GM18858 (cell line): ENCODE measurements at regions not wholly inside any gene's neighbourhood (a gene's known extent, or its start where the extent isn't known, plus 50 kb on each side); places are given as distances from the start of the nearest gene placed in this dataset.
A peak's percentile ranks its signal among the peaks of the same experiment; 100 is the strongest.
"Not testable (repeated sequence)": the region's sequence is repeated elsewhere in the genome, so short reads cannot be mapped to it uniquely, and the experiment has no call there.

Source experiments
- ATAC-seq: cut with Tn5 transposase; IDR thresholded peaks from one replicate; pipeline ENCODE4 v1.9.1; 2021; ENCODE audit not compliant: unreplicated experiment

DNA sequence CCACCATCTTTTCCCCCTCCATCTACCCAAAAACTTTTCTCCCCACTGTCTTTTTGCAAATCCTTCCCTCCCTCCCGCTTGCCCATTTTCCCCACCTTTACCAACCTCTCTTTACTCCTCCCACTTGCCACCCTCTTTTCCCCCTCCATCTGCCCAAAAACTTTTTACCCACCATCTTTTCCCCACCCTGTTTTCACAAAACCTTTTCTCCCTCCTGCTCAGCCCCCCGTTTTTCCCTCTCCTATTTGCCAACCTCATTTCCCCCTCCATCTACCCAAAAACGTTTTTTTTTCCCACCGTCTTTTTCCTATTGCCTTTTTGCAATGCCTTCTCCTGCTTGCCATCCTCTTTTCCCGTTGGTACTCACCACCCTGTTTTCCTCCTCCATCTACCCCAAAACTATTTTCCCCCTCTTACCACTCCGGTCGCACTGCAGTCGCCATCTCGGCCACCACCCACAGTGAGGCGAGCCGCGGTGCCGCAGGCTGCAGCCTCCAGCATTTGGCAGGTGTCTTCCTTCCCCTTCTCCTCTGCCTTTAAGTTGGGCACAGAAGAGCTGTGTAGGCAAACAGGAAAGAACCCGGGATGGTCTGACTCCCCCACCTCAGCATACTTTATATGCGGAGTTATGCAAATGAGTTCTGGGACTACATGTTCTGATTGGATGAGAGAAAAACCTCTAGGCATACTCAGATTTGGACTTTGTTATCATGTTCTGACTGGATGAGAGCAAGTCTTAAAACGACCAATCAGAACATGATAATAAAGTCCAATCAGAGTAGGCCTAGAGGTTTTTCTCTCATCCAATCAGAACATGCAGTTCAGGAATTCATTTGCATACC lies 121.2 kb upstream of the VPREB1 start:
- no peak for ATAC-seq

DNA sequence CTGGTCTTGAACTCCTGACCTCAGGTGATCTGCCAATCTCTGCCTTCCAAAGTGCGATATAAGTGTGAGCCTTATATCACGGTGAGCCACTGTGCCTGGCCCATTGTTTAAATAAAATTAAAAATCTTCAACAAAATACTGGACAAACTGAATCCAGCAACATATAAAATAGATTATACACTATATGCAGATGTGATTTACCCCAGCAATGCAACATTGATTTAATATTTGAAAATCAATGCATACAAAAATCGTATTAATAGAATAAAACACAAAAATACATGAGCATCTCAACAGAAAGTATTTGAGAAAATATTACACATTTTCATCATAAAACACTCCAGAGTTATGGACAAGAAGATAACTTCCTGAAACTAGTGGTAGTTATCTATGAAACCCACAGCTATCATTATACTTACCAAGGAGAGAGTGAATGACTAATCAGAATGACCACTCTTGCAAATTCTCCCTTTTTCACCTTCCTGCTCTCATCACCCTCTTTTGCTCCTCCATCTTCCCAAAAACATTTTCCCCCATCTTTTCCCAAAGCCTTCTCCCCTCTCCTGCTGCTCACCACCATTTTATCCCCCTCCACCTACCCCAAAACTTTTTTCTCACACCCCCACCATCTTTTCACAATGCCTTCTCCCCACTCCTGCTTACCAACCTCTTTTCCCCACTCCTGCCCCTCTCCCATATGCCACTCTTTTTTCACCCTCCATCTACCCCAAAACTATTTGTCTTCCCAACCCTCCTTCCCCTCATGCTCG lies 122.1 kb upstream of the VPREB1 start:
- no peak for ATAC-seq

DNA sequence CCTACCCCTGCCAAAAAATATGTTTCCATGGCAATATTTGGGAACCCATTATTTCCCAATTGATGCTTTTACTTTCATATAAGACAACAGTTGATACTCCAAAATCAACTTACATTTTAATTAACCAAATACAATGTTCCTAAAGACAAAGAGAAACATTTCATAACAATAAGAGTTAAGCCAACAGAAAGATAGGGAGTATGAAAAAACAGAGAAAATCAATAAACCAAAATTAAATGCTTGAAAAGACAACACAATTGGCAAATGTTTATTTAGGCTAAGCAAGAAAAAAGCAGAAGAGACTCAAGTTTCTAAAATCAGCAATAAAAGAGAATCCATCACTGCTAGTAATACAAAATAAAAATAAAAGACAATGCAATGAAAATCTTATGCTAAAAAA lies 123.1 kb upstream of the VPREB1 start:
- ATAC-seq = no peak

DNA sequence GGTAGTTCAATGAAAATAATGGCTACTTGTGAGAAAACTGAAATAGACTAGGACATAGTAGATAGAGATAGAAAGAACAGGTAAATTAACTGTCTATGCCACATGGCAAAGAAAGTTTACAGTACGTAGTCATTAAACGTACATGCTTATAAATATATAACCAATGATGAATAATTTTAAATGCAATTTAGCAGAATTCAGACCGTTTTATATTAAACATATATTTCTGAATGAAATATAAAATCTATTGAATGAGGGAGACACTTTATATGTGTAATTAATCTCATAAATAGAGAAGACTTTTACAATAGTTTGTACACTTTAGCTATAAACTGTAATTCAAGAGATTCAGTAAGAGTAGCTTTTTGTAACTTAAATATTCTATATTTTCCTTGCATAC lies 124.4 kb upstream of the VPREB1 start:
- no peak for ATAC-seq

DNA sequence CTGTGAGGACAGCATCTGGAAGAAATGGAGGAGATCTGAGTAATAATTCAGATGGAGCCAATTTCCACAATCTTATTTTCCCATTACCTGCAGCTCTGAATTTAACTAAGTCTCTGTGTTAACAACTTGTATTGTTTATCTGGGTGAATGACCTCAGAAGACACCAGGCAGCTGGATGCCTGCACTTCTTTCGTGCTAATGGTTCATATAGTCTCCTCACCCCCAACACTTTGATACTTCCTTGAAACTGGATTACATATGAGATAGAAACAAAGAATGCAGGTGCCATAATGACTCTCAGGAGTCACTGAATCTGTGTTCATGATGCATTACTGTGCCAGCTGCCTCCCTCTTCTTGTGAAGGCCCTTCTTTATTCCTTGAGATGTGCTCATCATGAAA lies 125.6 kb upstream of the VPREB1 start:
- no peak for ATAC-seq

DNA sequence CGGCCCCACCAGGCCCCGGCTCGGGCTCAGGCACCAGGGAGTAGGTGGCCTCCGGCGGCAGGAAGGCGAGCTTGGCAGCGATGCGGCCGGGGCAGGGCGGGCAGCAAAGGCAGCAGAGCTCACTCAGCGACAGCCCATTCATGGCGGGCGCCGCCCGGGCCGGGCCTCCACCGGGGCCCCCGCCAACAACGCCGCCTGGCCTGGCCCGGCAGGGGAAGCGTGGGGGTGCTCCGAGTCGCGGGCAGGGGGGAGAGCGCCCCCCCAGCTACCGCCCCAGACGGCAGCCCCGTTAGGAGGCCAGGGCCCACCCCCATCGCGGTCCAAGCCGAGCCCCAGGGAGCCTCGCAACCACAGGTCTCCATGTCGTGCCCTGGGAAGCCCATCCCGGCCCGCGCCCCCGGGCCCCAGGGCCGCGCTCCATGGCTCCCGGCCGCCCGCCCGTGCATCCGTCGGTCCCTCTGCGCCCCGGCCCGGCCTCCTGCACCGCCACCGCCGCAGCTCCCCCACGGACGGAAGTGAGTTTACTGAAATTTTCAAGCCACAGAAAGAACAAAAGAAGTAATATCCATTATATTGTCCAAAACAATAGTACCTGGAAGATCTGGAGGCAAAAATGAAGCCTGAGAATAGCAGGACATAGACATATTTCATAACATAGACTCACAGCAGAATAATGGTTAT lies 126.6 kb upstream of the VPREB1 start:
- not testable (repeated sequence) for ATAC-seq

DNA sequence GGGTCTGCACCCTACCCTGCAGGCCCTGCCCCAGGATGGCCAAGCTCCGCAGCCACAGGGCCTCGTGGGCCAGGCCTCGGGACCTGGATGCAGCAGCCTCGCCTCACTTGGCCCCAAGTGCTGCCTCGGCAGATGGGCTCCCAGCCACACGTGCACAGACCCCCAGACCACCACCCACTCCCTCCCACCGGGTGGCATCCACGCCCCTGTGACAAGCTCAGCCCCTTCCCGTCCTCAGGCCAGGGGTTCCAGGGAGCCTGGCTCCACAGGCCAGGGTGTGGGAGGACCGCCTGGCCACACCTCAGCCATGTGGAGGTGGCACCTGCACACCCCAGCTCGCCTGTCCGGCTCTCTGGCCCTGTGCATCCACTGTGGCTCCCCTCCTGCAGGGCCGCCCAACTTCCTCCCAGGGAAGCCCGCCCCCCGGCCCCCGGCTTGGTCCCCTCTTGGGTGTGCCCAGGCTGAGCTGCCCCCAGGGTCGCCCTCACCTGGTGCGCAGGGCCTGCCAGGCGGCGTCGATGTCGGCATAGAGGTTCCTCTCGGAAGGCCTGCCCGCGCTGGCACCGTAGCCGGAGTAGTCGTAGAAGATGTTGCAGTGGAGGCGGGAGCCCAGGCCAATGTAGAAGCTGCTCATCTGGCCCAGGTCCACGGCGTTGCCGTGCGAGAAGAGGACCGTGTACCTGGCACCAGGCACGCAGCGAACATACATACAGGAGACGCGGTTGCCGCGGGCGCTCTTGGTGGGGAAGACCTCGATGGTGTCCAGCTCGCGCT lies 127.4 kb upstream of the VPREB1 start:
- ATAC-seq = not testable (repeated sequence)

DNA sequence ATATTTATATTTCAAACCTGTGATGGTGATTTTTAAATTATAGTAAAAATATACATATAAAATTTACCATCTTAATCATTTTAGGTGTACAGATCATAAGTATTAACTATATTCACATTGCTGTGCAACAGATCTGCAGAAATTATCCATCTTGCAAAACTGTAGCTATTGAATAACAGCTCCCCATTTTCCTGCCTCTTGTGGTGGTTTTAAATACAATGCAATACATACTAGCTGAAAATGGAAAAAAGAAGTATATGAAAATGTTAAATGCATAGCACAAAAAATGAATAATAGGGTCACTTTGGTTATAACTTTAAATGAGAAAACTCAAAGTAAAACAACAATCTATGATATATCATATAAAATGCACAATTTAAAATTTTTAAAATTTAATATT lies 130.9 kb upstream of the VPREB1 start:
- no peak for ATAC-seq

DNA sequence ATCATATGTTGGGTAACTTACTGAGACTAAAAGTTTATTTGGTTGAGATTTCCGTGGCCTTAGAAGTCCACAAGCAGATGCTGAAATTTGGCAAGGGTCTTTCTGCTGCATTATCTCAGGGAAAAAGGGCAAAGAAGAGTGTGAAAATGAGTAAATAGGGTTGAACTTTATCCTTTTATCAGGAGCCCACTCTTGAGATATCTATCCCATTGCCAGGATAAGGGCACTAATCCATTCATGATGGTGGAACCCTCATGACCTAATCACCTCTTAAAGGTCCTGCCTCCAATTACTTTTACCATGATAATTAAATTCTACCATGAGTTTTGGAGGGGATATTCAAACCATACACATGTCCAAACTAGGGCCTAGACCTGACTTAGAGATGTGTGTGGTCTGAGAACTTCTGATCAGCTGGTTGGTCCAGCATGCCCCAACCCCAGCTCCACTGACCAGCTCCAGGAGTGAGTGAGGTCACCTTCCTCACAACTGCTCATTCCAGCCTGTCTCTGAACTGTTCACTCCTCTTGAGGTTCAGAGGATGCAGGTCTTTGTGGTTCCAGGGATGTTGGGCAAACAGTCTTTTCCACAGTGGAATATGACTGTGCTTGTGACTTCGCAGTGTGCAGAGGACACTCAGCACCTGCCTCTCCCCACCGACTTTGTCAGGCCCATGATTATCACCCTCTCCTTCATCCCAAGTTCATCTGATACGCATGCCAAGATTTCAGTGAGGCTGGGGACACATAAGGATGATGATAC lies 130.1 kb upstream of the TOP3B start:
- no peak for ATAC-seq

DNA sequence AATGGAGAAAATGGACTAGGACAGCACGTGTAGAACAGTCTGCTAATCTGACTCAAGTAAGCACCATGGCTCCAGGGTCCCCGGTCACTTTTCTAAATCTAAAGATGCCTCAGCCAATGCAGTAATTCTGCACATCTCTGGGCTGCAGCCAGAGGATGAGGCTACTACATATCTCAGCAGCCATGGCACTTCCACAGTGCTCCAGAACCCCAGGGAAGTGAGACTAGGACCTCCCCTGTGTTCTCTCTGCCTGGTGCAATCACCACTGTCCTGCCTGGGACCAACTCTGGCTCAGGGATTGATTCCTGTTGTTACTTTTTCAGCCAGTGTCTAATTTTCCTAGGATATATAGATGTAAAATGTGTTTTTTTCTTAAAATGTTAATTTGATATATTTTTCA lies 129.4 kb upstream of the TOP3B start:
- no peak for ATAC-seq

DNA sequence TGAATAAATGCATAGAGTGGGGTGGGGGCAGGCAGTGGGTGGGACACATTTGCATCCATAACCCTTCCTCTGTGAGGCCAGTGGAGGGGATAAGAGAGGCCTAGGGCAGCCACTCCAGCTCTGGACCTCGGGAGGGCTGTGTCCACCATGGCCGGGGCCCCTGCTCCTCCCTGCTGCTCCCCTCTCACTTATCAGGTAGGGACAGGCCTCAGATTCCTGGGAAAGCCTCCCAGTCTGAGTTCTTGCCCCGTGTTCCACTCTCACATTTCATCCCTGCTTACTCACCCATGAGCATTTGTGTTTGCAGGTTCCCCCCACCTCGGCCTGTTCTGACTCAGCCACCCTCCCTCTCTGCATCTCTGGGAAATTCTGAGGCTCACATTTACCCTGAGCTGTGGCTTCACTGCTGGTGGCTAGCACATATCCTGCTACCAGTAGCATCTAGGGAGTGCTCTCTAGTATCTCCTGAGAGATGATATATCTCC lies 128.7 kb upstream of the TOP3B start:
- ATAC-seq = peak; percentile 41

DNA sequence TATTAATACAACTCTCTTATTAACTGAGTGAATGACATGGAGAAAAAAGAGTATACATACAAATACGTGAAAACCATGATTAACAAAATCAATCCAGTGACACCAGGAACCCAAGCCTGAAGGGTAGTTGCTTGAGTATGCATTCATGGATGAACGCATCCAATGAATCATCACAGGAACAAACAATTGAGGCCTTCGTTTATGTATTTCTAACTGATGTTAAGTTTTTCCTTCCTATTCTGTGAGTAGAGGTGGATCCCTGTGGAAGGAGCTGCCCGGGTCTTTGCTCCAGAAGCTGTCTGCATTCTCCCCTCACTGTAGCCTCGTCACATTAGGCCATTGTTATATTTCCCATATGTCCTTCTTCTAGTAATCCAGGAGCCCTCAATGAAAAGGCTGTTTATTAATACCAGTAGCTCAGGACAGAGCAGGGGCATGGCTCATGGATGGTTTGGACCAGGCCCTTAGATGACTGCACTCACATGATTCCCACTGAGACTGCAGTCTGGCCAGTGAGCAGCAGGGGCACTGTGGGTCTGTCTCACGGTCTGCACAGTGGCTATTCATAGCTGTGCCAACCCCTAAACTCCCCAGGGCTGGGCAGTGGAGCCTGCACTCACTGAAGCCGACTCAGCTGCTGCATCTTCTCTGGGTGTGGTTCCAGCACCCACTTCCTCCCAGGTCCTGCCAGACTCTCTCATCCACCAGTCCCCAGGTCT lies 128.1 kb upstream of the TOP3B start:
- peak; percentile 86 for ATAC-seq

DNA sequence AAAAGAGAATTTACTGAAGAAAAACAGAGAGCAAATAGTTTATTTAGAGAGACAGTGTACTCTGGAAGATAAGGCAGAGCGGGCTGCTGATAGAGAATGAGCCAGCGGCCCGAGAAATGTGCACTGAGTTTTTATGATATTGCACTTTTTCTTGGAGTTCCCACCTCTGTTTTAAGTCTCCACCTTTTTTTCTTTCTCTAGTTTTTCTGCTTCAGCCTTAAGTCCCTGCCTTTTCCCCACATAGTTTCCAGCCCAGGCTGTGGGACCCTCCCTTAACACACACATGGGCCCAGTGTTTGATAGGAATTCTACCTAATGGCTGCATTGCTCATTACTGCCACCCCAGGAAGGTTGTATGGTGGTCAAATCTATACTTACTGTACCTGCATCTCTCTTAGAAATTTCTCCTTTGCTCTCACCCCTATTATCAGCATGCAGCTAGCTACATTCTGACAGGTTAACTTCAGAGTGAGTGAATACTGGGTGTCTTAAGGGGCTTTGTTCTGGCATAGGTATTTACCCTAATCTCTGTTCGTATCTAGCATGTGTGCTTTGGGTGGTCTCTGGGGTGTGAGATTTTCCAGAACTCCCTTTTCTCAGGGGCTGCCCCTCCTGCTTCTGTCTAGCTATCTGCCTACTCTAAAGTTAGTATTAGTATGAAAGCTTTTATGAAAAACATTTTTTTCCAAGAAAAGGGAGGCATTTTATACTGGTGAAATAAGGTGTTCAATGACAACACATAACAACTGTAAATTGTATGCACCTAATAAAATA lies 127.3 kb upstream of the TOP3B start:
- no peak for ATAC-seq

DNA sequence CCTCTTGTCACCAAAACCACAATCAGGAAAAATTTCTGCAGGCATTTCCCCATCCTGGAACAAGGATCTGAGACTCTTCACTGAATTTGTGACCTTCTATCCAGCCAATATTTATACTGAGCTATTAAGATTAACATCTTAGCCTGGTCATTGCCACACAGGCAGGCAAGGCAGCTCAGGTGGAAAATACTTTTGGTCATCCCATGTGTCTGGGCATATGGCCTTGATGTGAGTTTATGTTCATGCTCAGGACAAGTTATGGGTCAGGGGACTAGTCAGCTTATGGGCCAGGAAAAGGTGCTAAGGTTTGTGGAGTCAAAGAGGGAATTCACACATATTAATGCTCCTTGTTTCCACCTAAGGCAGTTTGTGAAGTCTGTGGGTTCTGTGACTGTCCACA lies 124.3 kb upstream of the TOP3B start:
- ATAC-seq = no peak

DNA sequence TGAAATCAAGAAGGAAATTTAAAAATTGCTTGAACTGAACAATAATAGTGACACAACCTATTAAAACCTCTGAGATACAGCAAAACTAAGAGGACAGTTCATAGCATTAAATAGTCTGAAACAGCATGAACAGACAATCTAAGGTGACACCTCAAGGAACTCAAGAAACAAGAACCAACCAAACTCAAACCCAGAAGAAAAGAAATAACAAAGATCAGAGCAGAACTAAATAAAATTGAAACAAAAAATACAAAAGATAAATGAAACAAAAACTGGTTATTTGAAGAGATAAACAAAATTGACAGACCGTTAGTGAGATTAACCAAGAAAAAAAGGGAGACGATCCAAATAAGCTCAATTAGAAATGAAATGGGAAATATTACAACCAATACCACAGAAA lies 122.8 kb upstream of the TOP3B start:
- ATAC-seq = no peak

DNA sequence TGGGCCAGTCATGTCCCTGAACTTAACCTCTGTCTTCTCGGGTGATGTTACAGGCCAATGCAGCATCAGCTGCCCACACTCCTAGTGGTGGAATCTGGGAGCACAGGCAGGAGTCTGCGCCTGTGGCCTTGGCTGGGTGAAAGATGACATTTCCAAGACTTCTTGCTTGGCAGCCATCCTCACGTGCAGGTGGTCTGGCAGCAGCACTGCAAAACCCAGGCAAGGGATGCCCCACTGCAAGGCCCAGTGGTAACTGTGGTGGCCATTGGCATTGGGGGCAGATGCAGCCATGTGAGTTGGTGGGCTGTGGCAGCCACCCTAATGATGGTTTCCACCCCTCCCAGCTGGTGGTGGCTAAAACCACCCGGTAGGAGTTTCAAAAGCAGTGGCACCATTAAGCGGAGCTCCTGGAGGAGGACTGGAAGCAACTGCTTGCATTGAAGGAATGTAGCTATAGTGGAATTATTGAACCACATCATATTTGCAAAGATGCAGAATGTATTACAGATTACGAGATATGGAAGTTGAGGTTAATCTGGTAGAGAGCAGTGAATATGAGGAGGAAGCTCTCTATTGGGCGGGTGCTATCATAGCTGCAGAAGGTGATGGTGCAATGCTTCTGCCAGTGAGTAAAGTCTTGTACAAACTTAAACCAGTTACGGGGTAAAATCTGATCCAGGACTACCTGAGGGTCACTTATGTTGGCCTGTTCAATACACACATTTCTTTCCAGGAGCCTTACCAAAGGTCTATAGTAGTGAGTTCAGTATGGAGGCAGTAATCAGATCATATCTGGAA lies 120.7 kb upstream of the TOP3B start:
- no peak for ATAC-seq

DNA sequence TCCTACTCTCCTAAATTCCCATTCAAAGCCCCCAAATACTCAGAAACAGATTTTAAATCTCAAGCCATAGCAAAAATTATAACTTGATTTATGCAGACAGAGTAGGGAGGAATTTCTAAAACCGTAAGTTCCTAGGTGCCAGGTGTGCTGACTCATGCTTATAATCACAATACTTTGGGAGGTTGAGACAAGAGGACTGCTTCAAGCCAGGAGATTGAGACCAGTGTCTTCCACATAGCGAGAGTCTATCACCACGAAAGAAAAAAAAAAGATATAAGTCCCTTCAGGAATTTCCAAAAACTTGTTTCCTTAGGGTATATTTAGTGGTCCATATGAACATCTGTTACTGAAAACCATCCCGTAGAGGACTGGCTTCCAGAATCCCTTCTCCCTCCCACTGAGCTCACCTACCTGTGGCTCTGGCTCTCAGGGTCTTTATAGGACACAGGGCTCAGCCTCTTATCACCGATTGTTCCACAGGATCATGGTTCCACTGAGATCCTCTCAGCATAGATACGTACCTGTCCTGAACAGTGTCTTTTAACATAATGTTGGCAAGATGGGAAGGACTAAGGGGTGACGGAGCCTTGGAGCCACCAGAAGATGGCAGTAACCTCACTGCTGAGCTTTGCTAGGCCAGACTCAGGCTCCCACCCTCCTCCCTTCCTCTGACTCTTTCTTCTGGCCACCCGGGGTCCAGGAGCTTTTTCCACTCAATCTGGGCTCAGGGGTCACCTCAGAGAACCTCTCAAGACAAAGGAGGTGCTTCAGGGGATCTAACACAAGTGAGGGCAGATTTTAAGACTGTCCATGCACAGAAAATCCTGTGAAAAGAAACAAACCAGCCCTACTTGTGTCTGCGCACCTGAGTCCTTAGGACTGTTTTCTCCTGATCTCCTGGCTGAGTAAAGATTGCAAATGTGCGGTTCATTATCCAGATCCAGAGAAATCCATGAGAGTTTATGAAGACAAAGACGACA lies 117.5 kb upstream of the TOP3B start:
- ATAC-seq = no peak
